PC-3 (cell line): ENCODE measurements at regions not wholly inside any gene's neighbourhood (a gene's known extent, or its start where the extent isn't known, plus 50 kb on each side); places are given as distances from the start of the nearest gene placed in this dataset.

Source experiments
- ATAC-seq: fragments of 200-7000 bp; cut with Tn5 transposase; 2 replicates; pipeline ENCODE4 v1.9.1; 2020; ENCODE audit warnings: mild to moderate bottlenecking, moderate library complexity
- BruUV-seq: library from RNA; stranded (reverse); fragments of 400-500 nt; replicated peaks from 2 replicates; lab custom pipeline; 2021; lab: Mats Ljungman, UMichigan
- CTCF ChIA-PET: fragments of 300-600 bp; sonication (Branson Sonifier 250); formaldehyde crosslinking; loops from one replicate; lab custom pipeline; 2022; ENCODE audit warnings: antibody characterized with exemption; lab: Charles Lee
- POLR2A ChIA-PET: fragments of 300-600 bp; sonication (Branson Sonifier 250); formaldehyde crosslinking; loops from one replicate; lab custom pipeline; 2022; ENCODE audit warnings: antibody characterized with exemption; ENCODE audit not compliant: unreplicated experiment; lab: Charles Lee
- DNase-seq: peaks from one replicate; pipeline ENCODE4 v3.0.0-alpha.2; 2015
- H2AFZ ChIP-seq: fragments of 300-600 bp; sonication (generic); 2 replicates; pipeline ENCODE4 v1.6.0; 2016; ENCODE audit warnings: antibody characterized with exemption, low read length
- H3F3A ChIP-seq: fragments of 300-600 bp; sonication (generic); one replicate; pipeline ENCODE4 v1.6.0; 2017; ENCODE audit warnings: antibody characterized with exemption, low read length, control low read depth, mild to moderate bottlenecking; ENCODE audit not compliant: unreplicated experiment
- H3K27ac ChIP-seq: fragments of 300-600 bp; sonication (generic); 2 replicates; pipeline ENCODE4 v1.5.1; 2016; ENCODE audit warnings: mild to moderate bottlenecking, low read length
- H3K27me3 ChIP-seq: fragments of 300-600 bp; sonication (generic); 2 replicates; pipeline ENCODE4 v1.6.1; 2016; ENCODE audit warnings: low read length, mixed read lengths
- H3K36me3 ChIP-seq: fragments of 300-600 bp; sonication (generic); 2 replicates; pipeline ENCODE4 v1.6.1; 2016; ENCODE audit warnings: low read depth, mixed run types, low read length, mixed read lengths
- H3K4me1 ChIP-seq: fragments of 300-600 bp; sonication (generic); 2 replicates; pipeline ENCODE4 v1.5.1; 2016; ENCODE audit warnings: low read length; ENCODE audit not compliant: insufficient read depth
- H3K4me2 ChIP-seq: fragments of 300-600 bp; sonication (generic); 2 replicates; pipeline ENCODE4 v1.6.0; 2016; ENCODE audit warnings: low read length
- H3K4me3 ChIP-seq: fragments of 300-600 bp; sonication (generic); 2 replicates; pipeline ENCODE4 v1.5.1; 2016; ENCODE audit warnings: mild to moderate bottlenecking, low read length, mixed read lengths
- H3K79me2 ChIP-seq: fragments of 300-600 bp; sonication (generic); 2 replicates; pipeline ENCODE4 v1.6.1; 2017; ENCODE audit warnings: low read length, mixed read lengths
- H3K9ac ChIP-seq: fragments of 300-600 bp; sonication (generic); 2 replicates; pipeline ENCODE4 v1.6.0; 2016; ENCODE audit warnings: mild to moderate bottlenecking, low read length
- H3K9me2 ChIP-seq: fragments of 300-600 bp; sonication (generic); replicated peaks from 2 replicates; pipeline ENCODE4 v1.6.1; 2016; ENCODE audit warnings: mixed run types, low read length, mixed read lengths
- H3K9me3 ChIP-seq: fragments of 300-600 bp; sonication (generic); 2 replicates; pipeline ENCODE4 v1.6.1; 2016; ENCODE audit warnings: low read length, mixed read lengths
- H4K20me1 ChIP-seq: fragments of 300-600 bp; sonication (generic); 2 replicates; pipeline ENCODE4 v1.6.1; 2016; ENCODE audit warnings: low read length, mixed read lengths
- CTCF ChIP-seq: fragments of 300-600 bp; sonication (generic); conservative IDR thresholded peaks from 2 replicates; pipeline ENCODE4 v1.5.1; 2017; ENCODE audit warnings: antibody characterized with exemption, low read depth, mild to moderate bottlenecking, low read length
- EZH2 ChIP-seq: fragments of 300-600 bp; sonication (generic); IDR thresholded peaks from one replicate; pipeline ENCODE4 v1.6.1; 2017; ENCODE audit warnings: antibody characterized with exemption, mild to moderate bottlenecking, low read length; ENCODE audit not compliant: unreplicated experiment
- EZH2phosphoT487 ChIP-seq: fragments of 300-600 bp; sonication (generic); IDR thresholded peaks from 2 replicates; pipeline ENCODE4 v1.6.1; 2018; ENCODE audit warnings: mild to moderate bottlenecking, antibody characterized with exemption, low read length, borderline replicate concordance
- intact Hi-C: fragments of 100-400 bp; cut with micrococcal nuclease; formaldehyde crosslinking; loops from 2 replicates; pipeline ENCODE4 v1.9.0; 2023

- Histone ChIP-seq H4K20me1 (no peaks in the 10 kb centered on the region), H3K9me2 (no peaks in the 10 kb centered on the region), H3K9ac (no peak overlapping the region), H3K4me1 (no peaks in the 10 kb centered on the region), H2AFZ (no peak overlapping the region), H3K9me3 (no peaks in the 10 kb centered on the region), H3K27me3 (no peaks in the 10 kb centered on the region), H3K79me2 (no peaks in the 10 kb centered on the region), H3K27ac (no peak overlapping the region), H3K4me2 (no peak overlapping the region), H3K4me3 (no peak overlapping the region), H3K36me3 (no peaks in the 10 kb centered on the region), H3F3A (no peaks in the 10 kb centered on the region)
- ATAC-seq, result no peak
- POLR2A ChIA-PET, result no interaction called here
- CTCF ChIA-PET, result no interaction called here
- BruUV-seq, result no TSS peak
- TF ChIP-seq EZH2 (no peak), CTCF (no peak), EZH2phosphoT487 (no peak)
- DNase-seq, result no peak
- intact Hi-C loops, result no loop called here
These were observed 349.3 kb downstream of the CXCL12 start for GRCh38 chr10:44035474-44036197.

- Histone ChIP-seq H3K9me3 (no peaks in the 10 kb centered on the region), H3K4me3 (no peak overlapping the region), H3K79me2 (no peaks in the 10 kb centered on the region), H3K4me1 (no peaks in the 10 kb centered on the region), H3K27me3 (no peaks in the 10 kb centered on the region), H3K9ac (no peak overlapping the region), H3K36me3 (no peaks in the 10 kb centered on the region), H2AFZ (no peak overlapping the region), H3K9me2 (no peaks in the 10 kb centered on the region), H4K20me1 (no peaks in the 10 kb centered on the region), H3F3A (no peaks in the 10 kb centered on the region), H3K4me2 (no peak overlapping the region), H3K27ac (no peak overlapping the region)
- POLR2A ChIA-PET, result no interaction called here
- CTCF ChIA-PET, result no interaction called here
- DNase-seq, result no peak
- no TSS peak for BruUV-seq
- ATAC-seq, result no peak
- intact Hi-C loops, result no loop called here
- TF ChIP-seq EZH2, result no peak
These were observed 350.0 kb downstream of the CXCL12 start for GRCh38 chr10:44034946-44035345.

GRCh38 chr10:44033008-44033407 is 351.9 kb downstream of the CXCL12 start:
- intact Hi-C loops, result no loop called here
- Histone ChIP-seq H3K4me2 (no peak overlapping the region), H3K9me2 (no peaks in the 10 kb centered on the region), H3K27me3 (no peaks in the 10 kb centered on the region), H3K36me3 (no peaks in the 10 kb centered on the region), H3F3A (no peaks in the 10 kb centered on the region), H3K9me3 (no peaks in the 10 kb centered on the region), H3K9ac (no peak overlapping the region), H3K27ac (no peak overlapping the region), H3K4me3 (no peak overlapping the region), H3K79me2 (no peaks in the 10 kb centered on the region), H4K20me1 (no peaks in the 10 kb centered on the region), H2AFZ (no peak overlapping the region), H3K4me1 (no peaks in the 10 kb centered on the region)
- BruUV-seq, result no TSS peak
- CTCF ChIA-PET, result no interaction called here
- peak; percentile 7 for DNase-seq
- TF ChIP-seq CTCF (no peak), EZH2phosphoT487 (no peak), EZH2 (no peak)
- POLR2A ChIA-PET, result no interaction called here
- no peak for ATAC-seq
